HL-60 (cell line): ENCODE measurements at regions not wholly inside any gene's neighbourhood (a gene's known extent, or its start where the extent isn't known, plus 50 kb on each side); places are given as distances from the start of the nearest gene placed in this dataset.

Source experiments
- CTCF ChIP-seq: IDR thresholded peaks from one replicate; pipeline ENCODE4 v1.5.1; 2011; ENCODE audit warnings: low read length, control low read depth, inconsistent platforms; ENCODE audit not compliant: insufficient read depth
- GABPA ChIP-seq: IDR thresholded peaks from 2 replicates; pipeline ENCODE4 v1.6.1; 2012; ENCODE audit warnings: low read depth
- POLR2AphosphoS5 ChIP-seq: IDR thresholded peaks from 2 replicates; pipeline ENCODE4 v1.6.1; 2012; ENCODE audit warnings: low read depth
- REST ChIP-seq: IDR thresholded peaks from 2 replicates; pipeline ENCODE4 v1.6.1; 2012; ENCODE audit warnings: low read depth; ENCODE audit not compliant: insufficient replicate concordance

- TF ChIP-seq CTCF: no peak
- TF ChIP-seq REST: no peak
- no peak for TF ChIP-seq POLR2AphosphoS5
- no peak for TF ChIP-seq GABPA
Measured at GRCh38 chr3:29141918-29142275, 139.0 kb upstream of the RBMS3 start.
